Caki2 (cell line): ENCODE measurements at regions not wholly inside any gene's neighbourhood (a gene's known extent, or its start where the extent isn't known, plus 50 kb on each side); places are given as distances from the start of the nearest gene placed in this dataset.
"Not testable (repeated sequence)": the region's sequence is repeated elsewhere in the genome, so short reads cannot be mapped to it uniquely, and the experiment has no call there.

Experiments
- DNase-seq: peaks from one replicate; pipeline ENCODE4 v3.0.0-alpha.2; 2015; ENCODE audit warnings: low read depth
- in situ Hi-C: cut with HindIII; loops from 2 replicates; pipeline ENCODE4 v1.10.0; 2016; ENCODE audit warnings: low sequenced_read_pairs, low pct_unique_long_range_greater_than_20kb, mixed read lengths

- in situ Hi-C loops, result no loop called here
- no peak for DNase-seq
These were observed 84.0 kb downstream of the FMO4 start for GRCh38 chr1:171397851-171398469.

DNA sequence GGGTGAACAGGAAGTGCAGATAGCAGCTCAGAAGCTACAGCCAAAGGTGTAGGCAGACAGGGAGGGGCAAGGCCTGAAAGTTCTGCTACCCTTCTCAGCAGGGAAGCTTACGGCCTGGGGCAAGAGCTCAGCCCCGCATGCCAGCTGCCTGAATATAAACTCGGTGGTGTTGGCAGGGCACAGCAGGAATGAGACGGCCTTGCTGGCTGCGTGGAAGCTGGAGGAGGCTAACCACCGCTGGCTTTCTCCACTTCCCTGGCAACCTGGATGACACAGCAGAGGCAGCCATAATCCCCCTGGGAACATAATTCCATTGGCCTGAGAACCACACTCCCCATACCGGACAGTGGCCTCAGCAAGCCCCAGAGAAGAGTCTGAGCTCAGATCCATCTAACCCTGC lies 81.9 kb upstream of the PRRC2C start:
- in situ Hi-C loops, result no loop called here
- DNase-seq, result no peak

DNA sequence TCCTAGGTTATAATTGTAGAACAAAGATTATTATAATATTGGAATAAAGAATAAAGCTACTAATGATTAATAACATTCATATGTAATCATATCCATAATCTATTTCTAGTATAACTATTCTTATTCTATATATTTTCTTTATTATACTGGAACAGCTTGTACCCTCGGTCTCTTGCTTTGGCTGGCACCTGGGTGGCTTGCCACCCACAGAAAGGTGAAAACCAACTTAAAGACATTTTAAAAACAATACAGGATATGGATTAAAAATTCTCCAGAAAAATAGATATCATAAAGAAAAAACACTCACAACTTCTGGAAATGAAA lies 80.0 kb upstream of the PRRC2C start:
- DNase-seq, result no peak
- in situ Hi-C loops, result no loop called here

DNA sequence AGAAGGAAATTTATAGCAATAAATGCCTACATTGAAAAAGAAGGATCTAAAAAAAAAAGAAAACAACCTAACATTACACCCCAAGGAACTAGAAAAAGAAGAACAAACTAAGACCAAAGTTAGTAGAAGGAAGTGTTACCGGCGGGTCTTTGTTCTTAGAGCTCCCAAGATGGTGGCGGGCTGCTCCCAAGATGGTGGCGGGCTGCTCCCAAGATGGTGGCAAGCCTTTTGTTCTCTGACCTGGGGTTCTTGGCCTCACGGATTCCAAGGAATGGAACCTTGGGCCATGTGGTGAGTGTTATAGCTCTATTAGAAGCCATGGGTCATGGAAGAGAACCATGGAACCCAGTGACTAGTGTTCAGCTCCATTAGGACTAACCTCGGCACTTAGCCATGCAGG lies 71.8 kb upstream of the PRRC2C start:
- in situ Hi-C loops, DNase-seq: not testable (repeated sequence)

- in situ Hi-C loops, result no loop called here
- no peak for DNase-seq
These were observed 66.8 kb upstream of the PRRC2C start for GRCh38 chr1:171418546-171418945.

- no peak for DNase-seq
- in situ Hi-C loops, result no loop called here
These were observed 64.5 kb upstream of the PRRC2C start for GRCh38 chr1:171420810-171421209.

GRCh38 chr1:171421413-171422020 lies 63.8 kb upstream of the PRRC2C start:
- in situ Hi-C loops, result no loop called here
- DNase-seq, result no peak

- in situ Hi-C loops, result no loop called here
- no peak for DNase-seq
These were observed 62.8 kb upstream of the PRRC2C start for GRCh38 chr1:171422511-171422910.

DNA sequence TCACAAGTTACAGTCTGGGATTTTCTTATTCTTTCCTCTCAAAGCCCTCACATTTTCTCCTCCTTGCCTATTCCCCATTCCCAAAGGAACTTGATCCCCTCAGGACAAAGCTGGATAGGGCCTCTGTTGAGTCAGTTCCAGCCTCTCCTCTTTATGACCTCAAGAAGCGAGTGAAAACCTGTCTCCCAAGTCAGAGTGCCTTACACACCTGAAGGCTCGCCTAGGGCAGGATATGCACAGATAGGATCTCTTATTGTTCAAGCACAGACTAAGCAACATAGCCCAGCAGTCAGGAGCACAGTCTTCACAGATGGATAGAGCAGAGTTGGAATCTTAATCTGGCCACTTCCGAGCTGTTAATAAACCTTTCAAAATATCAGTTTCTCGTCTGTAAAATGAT lies 60.8 kb upstream of the PRRC2C start:
- DNase-seq, result no peak
- in situ Hi-C loops, result no loop called here

DNA sequence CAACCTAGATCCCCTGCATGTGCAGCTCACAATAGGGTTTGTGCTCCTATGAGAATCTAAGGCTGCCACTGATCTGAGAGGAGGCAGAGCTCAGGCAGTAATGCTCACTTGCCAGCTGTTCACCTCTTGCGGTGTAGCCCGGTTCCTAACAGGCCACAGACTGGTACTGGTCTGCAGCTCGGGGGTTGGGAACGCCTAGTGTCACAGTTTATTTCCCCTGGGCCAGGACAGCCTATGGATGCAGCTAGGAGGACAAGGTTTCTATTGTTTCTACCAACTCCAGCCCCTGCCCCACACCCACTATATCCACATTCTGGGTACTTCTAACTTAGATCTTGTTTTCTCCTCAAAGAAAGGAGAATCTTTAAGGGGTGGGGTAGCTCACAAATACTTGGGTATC lies 58.7 kb upstream of the PRRC2C start:
- no peak for DNase-seq
- in situ Hi-C loops, result no loop called here

GRCh38 chr1:171427852-171428471 lies 57.4 kb upstream of the PRRC2C start:
- in situ Hi-C loops, result no loop called here
- no peak for DNase-seq

DNA sequence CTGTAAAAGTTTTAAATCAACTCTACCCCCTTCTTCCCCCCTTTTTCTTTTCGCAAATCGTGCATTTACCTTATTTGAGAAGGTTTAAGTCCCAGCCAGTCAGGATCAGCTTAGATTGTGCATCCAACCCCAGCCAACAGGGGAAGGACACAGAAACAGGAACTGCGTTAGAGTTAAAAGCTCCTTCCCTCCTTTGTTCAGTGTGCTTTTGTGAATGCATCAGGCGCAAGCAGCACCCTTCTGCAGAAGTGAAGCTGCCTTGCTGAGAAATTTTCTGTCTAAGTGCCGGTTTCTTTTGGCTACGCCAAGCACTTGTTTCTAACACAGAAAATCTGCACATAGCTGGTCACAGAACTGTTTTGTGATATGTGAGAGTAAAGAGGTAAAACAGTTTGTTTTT lies 56.2 kb upstream of the PRRC2C start:
- in situ Hi-C loops, result no loop called here
- DNase-seq, result no peak

GRCh38 chr1:171431994-171432393 lies 53.3 kb upstream of the PRRC2C start:
- in situ Hi-C loops, result no loop called here
- DNase-seq, result no peak

DNA sequence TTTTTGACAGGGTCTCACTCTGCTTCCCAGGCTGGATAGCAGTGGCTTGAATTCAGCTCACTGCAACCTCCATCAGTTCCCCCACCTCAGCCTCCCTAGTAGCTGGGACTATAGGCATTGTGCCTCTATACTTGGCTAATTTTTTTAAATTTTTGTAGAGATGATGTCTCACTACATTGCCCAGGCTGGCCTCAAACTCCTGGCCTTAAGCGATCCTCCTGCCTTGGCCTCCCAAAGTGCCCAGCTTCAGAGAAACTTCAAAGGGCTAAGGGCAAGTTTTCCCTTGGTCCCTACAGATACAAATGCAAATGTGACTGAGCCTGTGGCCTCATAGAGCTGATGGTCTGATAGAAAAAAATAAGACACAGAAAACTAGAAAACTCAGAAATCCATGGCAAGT lies 52.9 kb upstream of the PRRC2C start:
- in situ Hi-C loops, result no loop called here
- no peak for DNase-seq

- in situ Hi-C loops, result no loop called here
- peak; percentile 80 for DNase-seq
These were observed 51.9 kb upstream of the PRRC2C start for GRCh38 chr1:171433451-171433850.

- DNase-seq, result peak; percentile 58
- in situ Hi-C loops, result no loop called here
These were observed 50.5 kb upstream of the PRRC2C start for GRCh38 chr1:171434717-171435346.
